Fibroblast of skin of right biceps (primary cell): ENCODE measurements at regions not wholly inside any gene's neighbourhood (a gene's known extent, or its start where the extent isn't known, plus 50 kb on each side); places are given as distances from the start of the nearest gene placed in this dataset.
A peak's percentile ranks its signal among the peaks of the same experiment; 100 is the strongest.
"Not testable (repeated sequence)": the region's sequence is repeated elsewhere in the genome, so short reads cannot be mapped to it uniquely, and the experiment has no call there.

ENCODE experiments used
- DNase-seq: peaks from one replicate; pipeline ENCODE4 v3.0.0-alpha.2; 2013

GRCh38 chr10:64091897-64092296 is 570.7 kb downstream of the REEP3 start:
- peak; percentile 56 for DNase-seq

GRCh38 chr10:64093304-64093703 is 572.1 kb downstream of the REEP3 start:
- no peak for DNase-seq

GRCh38 chr10:64093946-64094535 is 572.8 kb downstream of the REEP3 start:
- DNase-seq = peak; percentile 70

DNA sequence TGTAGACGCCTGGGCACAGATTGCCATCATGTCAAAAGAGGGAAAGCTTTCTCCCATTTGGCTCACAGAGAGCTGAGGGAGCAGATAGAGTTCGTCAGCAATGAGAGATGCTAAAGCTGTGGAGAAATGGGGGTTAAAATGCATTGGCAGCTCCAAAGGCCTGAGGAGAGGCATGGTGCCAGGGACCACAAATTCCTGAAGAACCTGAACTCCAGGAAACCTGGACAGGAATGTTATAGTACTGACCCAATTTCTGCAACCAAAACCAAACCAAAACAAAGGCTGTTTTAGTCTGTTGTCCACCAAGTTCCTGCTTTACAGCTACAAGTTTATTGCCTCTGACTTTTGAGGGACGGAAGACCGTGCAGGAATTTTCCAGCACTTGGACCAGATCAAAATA is 575.7 kb downstream of the REEP3 start:
- peak; percentile 46 for DNase-seq

DNA sequence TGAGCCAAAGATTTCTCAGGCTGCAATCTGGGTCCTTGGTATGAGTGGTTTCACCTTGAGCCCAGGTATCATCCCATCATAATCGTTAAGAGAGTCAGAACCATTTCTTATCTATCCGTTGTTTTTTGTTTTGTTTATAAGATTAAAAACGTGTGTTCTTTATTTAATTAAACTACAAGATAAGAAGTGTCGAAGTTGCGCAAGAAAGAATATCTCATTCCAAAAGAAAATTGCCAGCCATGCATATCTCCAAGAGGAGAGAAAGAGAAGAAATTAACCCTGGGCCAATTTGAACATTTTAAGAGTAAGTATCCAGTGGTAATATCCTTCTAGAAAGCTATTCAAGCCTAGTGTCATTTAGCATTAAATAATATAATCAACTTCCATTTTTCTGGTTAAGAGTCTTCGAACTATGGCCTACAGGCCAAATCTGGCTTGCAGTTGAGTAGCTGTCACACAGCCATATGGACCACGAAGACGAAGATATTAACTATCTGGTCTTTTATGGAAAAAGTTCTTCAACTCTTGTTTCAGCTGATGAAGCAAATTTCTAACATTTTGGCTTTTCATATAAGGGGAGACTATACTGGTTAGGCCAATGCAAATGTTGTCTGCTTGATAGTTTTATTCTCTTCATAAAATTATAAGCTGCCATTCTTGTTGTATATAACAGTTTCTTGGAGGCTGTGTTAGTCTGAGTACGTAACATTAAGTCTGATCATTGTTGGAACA is 576.4 kb downstream of the REEP3 start:
- DNase-seq = no peak

DNA sequence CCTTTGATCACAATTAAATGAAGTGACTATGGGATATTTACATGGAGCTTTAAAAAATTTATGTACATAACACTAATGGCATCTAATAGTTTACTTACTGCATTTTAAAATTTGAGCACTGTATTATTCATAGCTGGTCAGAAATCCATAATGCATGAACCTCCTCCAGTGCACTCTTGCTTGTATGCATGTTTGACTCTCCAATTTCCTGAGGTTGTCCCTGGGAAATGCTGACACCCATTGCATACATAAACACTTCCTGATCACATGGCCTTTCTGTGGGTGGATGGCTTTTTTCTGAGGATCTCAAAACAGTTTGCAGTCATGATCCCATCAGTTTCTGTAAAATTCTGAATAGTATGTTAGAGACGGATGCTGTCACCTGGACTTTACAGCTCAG is 577.8 kb downstream of the REEP3 start:
- no peak for DNase-seq

DNA sequence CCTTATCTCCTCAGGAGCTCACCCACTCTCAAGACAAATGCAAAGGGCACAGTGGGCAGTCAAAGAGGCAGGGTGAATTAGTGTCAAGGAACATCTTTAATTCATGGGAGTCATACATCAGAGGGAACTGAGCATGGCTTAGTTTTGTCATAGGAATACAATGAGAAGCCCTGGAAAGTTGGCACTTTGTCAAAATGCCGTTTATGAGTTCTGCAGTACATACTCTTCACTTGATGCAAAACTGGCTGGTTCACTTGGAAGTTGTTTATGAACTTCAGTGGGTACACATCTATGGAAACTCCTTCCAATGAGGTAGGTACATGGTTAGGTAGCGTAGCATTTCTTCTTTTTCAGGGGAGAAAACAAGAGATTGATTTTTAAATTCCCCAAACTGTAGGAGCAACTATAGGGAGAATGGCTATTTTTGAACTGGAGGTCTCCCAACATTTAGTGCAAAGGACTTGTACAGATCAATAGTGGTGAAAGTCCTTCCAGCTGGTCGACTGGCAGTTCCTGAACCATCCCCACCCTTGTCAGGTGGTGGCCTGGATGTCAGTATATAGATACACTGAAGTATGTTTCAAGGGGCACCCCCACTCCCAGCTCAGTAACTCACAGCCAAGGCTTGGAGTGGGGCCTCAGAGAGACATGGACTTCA is 580.5 kb downstream of the REEP3 start:
- DNase-seq = no peak

- DNase-seq = no peak
Observed at GRCh38 chr10:64102264-64102633, 581.0 kb downstream of the REEP3 start.

DNA sequence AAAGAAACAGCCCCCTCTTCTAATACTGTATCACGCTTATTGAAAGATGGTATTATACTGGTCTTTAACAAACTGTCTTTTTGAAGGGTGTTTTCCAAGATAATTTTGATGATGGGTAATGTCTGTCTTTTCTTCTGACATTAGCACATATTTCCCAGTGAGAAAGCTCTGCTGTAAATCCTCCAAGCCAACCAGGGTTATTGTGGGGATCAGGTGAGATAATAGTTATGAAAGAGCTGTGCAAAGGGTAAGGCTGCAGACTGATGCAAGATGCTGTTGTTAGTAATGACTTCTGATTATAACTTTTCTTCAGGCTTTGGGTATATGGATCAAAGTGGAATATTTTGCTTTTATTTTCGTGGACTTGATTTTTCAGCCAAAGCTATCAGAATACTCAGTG is 581.7 kb downstream of the REEP3 start:
- DNase-seq = no peak

- DNase-seq = no peak
Observed at GRCh38 chr10:64103750-64104470, 582.7 kb downstream of the REEP3 start.

DNA sequence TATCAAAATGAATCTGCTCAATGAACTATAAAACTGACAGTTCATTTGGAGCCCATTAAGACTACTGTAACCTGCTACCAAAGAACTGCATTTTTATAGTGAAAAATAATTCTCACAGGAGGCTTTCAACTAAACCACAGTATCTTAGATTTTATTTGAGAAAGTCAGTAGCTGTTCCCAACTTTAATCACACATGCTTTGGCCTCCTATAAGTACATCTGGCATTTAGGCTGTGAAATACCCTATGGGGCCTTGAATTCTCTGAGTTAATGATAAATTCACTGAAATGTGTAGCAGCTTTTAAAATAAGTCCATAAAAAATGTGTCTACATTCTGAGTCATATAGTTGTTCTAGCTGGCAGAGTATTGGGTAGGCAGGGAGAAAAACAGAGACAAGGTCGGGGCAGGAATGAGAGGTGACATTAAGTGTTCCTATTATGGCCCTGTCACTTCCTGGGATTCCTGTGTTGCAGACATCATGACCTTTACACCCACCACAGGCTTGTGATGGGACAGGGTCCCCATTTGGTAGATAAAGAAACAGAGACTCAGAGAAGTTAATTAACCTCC is 588.8 kb downstream of the REEP3 start:
- DNase-seq = no peak

- no peak for DNase-seq
Observed at GRCh38 chr10:64112701-64113355, 591.6 kb downstream of the REEP3 start.

DNA sequence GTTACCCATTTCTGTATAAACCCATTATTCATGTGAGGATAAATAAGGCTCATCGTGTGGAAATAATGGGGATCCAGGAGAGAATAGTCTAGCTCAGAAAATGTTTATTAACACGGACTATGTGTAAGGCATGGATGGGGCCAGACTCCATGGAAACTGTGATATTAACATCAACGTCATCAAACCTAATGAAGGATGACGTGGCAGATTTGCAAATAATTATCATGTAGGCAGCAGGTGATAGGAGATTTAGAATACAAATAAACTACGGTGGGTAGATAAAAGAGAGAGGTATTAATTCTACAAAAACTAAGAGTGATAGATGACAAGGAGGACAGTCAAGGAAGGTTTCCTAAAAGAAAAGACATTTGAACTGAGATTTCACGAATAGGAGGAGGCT is 592.2 kb downstream of the REEP3 start:
- no peak for DNase-seq

DNA sequence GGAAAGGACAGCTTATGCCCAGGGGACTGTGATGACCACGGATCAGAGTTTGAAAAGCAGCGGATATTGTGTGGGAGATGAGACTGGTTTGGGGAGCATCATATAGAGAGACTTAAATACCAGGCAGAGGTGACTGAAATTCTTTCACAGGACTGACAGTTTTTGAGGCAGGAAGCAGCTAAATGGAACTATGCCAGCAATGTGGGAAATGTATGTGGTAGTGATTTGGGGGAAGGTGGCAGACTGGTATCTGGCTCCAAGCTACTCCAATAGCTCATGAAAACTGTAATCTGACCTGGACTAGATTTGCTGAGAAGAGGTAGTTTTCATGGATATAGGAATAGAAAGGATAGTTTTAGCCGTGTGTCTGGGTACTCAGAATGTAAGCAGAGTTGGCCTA is 592.6 kb downstream of the REEP3 start:
- DNase-seq = peak; percentile 47

DNA sequence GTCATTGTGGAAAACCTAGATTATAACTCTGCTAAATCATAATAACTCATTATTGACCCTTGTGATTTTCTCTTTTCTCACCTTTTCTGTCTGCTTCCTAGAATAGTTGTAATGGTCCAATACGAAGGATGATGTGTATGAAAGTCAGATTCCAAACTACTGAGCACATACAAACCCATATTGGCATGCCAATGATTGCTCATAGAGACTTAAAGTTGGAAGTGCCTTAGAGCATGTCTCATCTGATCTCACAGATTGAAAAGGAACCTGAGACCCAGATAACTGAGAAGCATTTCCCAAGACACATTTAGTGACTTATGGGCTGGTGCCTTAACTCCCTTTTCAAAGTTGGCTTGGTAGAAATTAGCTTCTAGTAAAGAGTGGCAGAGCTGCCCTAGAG is 594.3 kb downstream of the REEP3 start:
- DNase-seq = peak; percentile 43

DNA sequence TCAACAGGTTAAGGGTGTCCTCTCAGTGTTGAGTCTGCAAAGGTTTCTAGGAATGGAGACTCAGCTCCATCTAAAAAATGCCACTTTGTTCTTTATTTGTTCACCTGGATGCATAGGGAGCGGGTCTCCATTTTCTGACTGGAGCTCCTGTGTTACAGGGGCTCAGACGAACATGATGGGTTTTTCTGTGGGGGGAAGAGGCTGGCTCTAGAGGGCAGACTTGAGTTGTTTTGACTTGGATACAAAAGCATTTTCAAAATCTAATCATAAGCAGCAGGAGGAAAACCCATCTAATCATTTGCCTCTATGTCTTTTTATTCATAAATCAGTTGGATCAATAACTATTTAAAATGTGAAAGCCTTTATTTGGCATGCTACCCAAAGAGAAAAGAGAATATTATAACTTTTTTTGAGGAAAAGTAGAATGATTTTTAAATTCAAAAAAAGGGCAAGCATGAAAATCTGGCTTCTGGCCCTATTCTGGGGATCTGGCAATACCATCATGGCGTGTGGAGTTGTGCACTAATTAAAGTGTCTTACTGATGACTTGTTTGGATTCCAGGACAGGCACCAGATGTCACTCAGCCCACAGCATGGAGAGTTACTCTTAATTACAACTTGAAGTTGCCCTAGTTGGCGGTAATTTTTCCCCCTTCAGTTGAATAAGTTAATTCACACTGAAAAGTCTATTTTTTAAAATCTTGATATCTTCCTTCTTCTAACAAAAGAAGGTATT is 594.9 kb downstream of the REEP3 start:
- DNase-seq = peak; percentile 22

DNA sequence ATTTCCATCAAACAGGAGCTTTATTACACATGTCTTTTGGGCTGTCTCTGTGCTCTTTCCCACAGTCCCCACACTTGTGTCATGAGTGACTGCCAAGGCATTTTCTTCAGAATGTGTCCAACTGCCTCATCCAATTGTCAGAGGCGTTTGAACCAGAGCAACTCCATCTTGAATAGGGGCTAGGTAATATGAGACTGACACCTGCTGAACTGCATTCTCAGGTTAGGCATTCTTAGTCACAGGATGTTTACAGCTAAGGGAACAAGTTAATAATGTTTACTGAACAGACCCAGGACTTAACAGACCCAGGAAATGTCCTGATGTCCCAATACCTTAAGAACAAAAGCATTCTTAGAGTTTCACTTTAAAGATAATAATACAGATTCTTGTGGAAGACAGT is 595.5 kb downstream of the REEP3 start:
- DNase-seq = no peak

GRCh38 chr10:64118736-64119135 is 597.5 kb downstream of the REEP3 start:
- DNase-seq = no peak

GRCh38 chr10:64120301-64120980 is 599.2 kb downstream of the REEP3 start:
- DNase-seq = not testable (repeated sequence)

GRCh38 chr10:64130152-64130551 is 609.0 kb downstream of the REEP3 start:
- DNase-seq = no peak

DNA sequence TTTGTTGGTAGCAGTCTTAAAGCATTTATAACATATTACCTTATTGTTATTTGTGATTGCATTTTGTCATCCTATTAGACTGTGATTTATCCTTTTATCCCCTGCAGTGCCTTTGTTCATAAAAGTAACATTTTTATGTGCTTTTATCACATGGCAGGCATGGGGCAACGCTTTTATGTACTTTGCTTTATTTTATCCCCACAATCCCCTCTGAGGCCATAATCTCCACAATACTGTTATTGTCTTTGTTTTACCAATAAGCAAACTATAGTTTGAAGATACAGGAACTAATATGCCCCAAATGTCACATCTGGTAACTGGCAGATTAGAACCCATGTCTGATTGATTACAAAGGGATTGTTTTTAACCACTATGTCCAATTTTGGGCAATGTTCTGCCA is 613.5 kb downstream of the REEP3 start:
- DNase-seq = no peak

DNA sequence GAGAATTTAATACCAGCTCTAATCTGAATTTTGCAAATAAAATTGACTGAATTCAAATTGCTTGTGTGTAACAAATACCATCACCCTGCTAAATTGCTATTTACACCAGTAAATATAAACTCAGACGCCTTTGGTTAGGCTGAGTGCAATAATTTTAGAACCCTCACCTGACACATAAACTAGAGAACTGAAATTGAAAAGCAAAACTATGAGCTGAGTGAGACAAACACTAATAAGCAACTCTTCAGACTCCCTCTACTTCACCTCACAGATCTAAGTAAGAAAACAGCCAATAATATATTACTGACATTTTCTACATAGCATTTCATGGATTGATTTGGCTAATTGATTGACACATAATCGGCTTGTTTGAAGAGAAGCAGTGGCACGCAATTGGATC is 621.2 kb downstream of the REEP3 start:
- no peak for DNase-seq
